Choroid plexus epithelial cell (primary cell): ENCODE measurements at regions not wholly inside any gene's neighbourhood (a gene's known extent, or its start where the extent isn't known, plus 50 kb on each side); places are given as distances from the start of the nearest gene placed in this dataset.

ENCODE experiments used
- DNase-seq: peaks from one replicate; pipeline ENCODE4 v3.0.0-alpha.2; 2010; ENCODE audit warnings: low read depth
- H3K4me3 ChIP-seq: 2 replicates; pipeline ENCODE4 v1.5.1; 2011; ENCODE audit warnings: low read depth, mild to moderate bottlenecking, control low read depth, low read length, moderate library complexity
- CTCF ChIP-seq: conservative IDR thresholded peaks from 2 replicates; pipeline ENCODE4 v1.5.1; 2011; ENCODE audit warnings: low read depth, mild to moderate bottlenecking, control low read depth, inconsistent platforms, low read length, moderate library complexity

GRCh38 chr7:96418581-96418980 lies 96.7 kb upstream of the SLC25A13 start:
- no peak overlapping the region for H3K4me3 ChIP-seq
- DNase-seq, result no peak
- no peak for TF ChIP-seq CTCF

GRCh38 chr7:96417784-96418183 lies 95.9 kb upstream of the SLC25A13 start:
- DNase-seq, result no peak
- H3K4me3 ChIP-seq, result no peak overlapping the region
- no peak for TF ChIP-seq CTCF

GRCh38 chr7:96416599-96416998 lies 94.7 kb upstream of the SLC25A13 start:
- no peak for TF ChIP-seq CTCF
- no peak overlapping the region for H3K4me3 ChIP-seq
- no peak for DNase-seq

GRCh38 chr7:96416116-96416515 lies 94.2 kb upstream of the SLC25A13 start:
- H3K4me3 ChIP-seq, result no peak overlapping the region
- no peak for TF ChIP-seq CTCF
- DNase-seq, result no peak

GRCh38 chr7:96415293-96415940 lies 93.5 kb upstream of the SLC25A13 start:
- H3K4me3 ChIP-seq, result no peak overlapping the region
- DNase-seq, result no peak
- no peak for TF ChIP-seq CTCF

GRCh38 chr7:96414931-96415292 lies 93.0 kb upstream of the SLC25A13 start:
- H3K4me3 ChIP-seq, result no peak overlapping the region
- DNase-seq, result peak; percentile 52
- peak; percentile 81 for TF ChIP-seq CTCF

- TF ChIP-seq CTCF, result no peak
- DNase-seq, result no peak
- no peak overlapping the region for H3K4me3 ChIP-seq
These were observed 88.4 kb upstream of the SLC25A13 start for GRCh38 chr7:96410126-96410839.
